ENCODE measurements at regions not wholly inside any gene's neighbourhood (a gene's known extent, or its start where the extent isn't known, plus 50 kb on each side); places are given as distances from the start of the nearest gene placed in this dataset.

GRCh38 chr7:10727636-10728035 is 246.0 kb upstream of the PHF14 start:
- ChIA-PET CTCF (interaction anchor here (0.6 kb wide), 1 partner anchor 101 kb away, joined by 5 read pairs; no protein-coding TSS in a partner anchor), POLR2A (no interaction called here)
- Histone ChIP-seq H3K4me1 (ENCODE audit: control insufficient read depth, insufficient read depth, low read length) (no peaks in the 10 kb centered on the region), H3K4me3 (ENCODE audit: low read depth, low read length) (no peak overlapping the region), H3K27ac (ENCODE audit: extremely low read depth, low read depth, low read length) (no peak overlapping the region), H3K36me3 (ENCODE audit: control insufficient read depth in 2 of 2, insufficient read depth in 1 of 2, low read length in 2 of 2) (no peaks in the 10 kb centered on the region), H3K9me3 (ENCODE audit: control insufficient read depth, insufficient read depth, low read depth, low read length) (no peaks in the 10 kb centered on the region)
- TF ChIP-seq ZSCAN30 (tag by site-specific recombination; IDR thresholded peaks at IDR 0.05) = no peak
- TF ChIP-seq KLF17 (tag by site-specific recombination; IDR thresholded peaks at IDR 0.05) = no peak
- no peak for TF ChIP-seq ZNF629 (tag by site-specific recombination; IDR thresholded peaks at IDR 0.05)
- no peak for TF ChIP-seq ZNF335 (tag by site-specific recombination; conservative IDR thresholded peaks at IDR 0.05)
- TF ChIP-seq ZFP69B (tag by site-specific recombination; IDR thresholded peaks at IDR 0.05) = no peak
- TF ChIP-seq ZNF707 (tag by site-specific recombination; IDR thresholded peaks at IDR 0.05) = no peak
- TF ChIP-seq ZNF18 (tag by site-specific recombination; IDR thresholded peaks at IDR 0.05) = no peak
- no peak for TF ChIP-seq ZNF184 (tag by site-specific recombination; IDR thresholded peaks at IDR 0.05)
- TF ChIP-seq ZBTB7A (tag by site-specific recombination; IDR thresholded peaks at IDR 0.05; ENCODE audit: low read depth) = no peak
- TF ChIP-seq, protein P1, sequence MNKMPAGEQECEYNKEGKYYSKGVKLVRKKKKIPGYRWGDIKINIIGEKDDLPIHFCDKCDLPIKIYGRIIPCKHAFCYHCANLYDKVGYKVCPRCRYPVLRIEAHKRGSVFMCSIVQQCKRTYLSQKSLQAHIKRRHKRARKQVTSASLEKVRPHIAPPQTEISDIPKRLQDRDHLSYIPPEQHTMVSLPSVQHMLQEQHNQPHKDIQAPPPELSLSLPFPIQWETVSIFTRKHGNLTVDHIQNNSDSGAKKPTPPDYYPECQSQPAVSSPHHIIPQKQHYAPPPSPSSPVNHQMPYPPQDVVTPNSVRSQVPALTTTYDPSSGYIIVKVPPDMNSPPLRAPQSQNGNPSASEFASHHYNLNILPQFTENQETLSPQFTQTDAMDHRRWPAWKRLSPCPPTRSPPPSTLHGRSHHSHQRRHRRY (tag by site-specific recombination; IDR thresholded peaks at IDR 0.05) = no peak
- no peak for TF ChIP-seq ZNF785 (tag by site-specific recombination; IDR thresholded peaks at IDR 0.05)
- no peak for TF ChIP-seq ZNF670 (tag by site-specific recombination; IDR thresholded peaks at IDR 0.05; ENCODE audit: low read depth)
- no peak for TF ChIP-seq MYNN (tag by site-specific recombination; IDR thresholded peaks at IDR 0.05; ENCODE audit: borderline replicate concordance)
- no peak for TF ChIP-seq BCL11B (tag by site-specific recombination; IDR thresholded peaks at IDR 0.05; ENCODE audit: low read depth)
- no peak for TF ChIP-seq ZNF112 (tag by site-specific recombination; IDR thresholded peaks at IDR 0.05)

DNA sequence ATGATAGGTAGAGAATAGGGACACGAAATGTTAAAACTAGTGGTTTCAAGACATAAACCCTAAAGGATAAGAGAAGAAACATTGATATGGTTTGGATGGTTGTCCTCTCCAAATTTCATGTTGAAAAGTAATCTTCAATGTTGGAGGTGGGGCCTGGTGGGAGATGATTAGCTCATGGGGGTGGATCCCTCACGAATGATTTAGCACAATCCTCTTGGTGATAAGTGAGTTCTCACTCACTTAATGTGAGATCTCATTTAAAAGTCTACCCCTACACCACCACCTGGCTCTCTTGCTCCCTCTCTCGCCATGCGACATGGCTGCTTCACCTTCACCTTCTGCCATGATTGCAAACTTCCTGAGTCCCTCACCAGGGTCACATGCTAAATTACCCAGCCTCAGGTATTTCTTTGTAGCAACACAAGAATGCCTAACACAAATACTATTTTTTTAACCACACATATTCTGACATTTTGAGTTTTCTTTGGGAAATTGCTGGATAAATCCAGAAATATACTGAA is 242.4 kb upstream of the PHF14 start:
- Histone ChIP-seq H3K9me3 (ENCODE audit: control insufficient read depth, insufficient read depth, low read depth, low read length) (no peaks in the 10 kb centered on the region), H3K4me1 (ENCODE audit: control insufficient read depth, insufficient read depth, low read length) (no peaks in the 10 kb centered on the region), H3K36me3 (ENCODE audit: control insufficient read depth in 2 of 2, insufficient read depth in 1 of 2, low read length in 2 of 2) (no peaks in the 10 kb centered on the region), H3K4me3 (ENCODE audit: low read depth, low read length) (no peak overlapping the region), H3K27ac (ENCODE audit: extremely low read depth, low read depth, low read length) (no peak overlapping the region)
- POLR2A ChIA-PET = no interaction called here
- CTCF ChIA-PET = no interaction called here
- TF ChIP-seq ZNF473 (tag by site-specific recombination; IDR thresholded peaks at IDR 0.05) (no peak), SP2 (tag by site-specific recombination; IDR thresholded peaks at IDR 0.05) (no peak), ZNF214 (tag by site-specific recombination; IDR thresholded peaks at IDR 0.05; ENCODE audit: borderline replicate concordance) (no peak), ZNF146 (tag by site-specific recombination; IDR thresholded peaks at IDR 0.05) (no peak), ZNF433 (tag by site-specific recombination; IDR thresholded peaks at IDR 0.05; ENCODE audit: low read depth) (no peak), ZNF221 (tag by site-specific recombination; IDR thresholded peaks at IDR 0.05; ENCODE audit: borderline replicate concordance) (no peak), KLF9 (tag by site-specific recombination; IDR thresholded peaks at IDR 0.05; ENCODE audit: low read depth) (no peak), ZNF112 (tag by site-specific recombination; IDR thresholded peaks at IDR 0.05) (no peak), EGR2 (tag by site-specific recombination; IDR thresholded peaks at IDR 0.05; ENCODE audit: low read depth) (no peak), ZBTB7A (tag by site-specific recombination; IDR thresholded peaks at IDR 0.05; ENCODE audit: low read depth) (no peak), ZNF132 (tag by site-specific recombination; IDR thresholded peaks at IDR 0.05; ENCODE audit: borderline replicate concordance) (no peak), ZNF704 (tag by site-specific recombination; IDR thresholded peaks at IDR 0.05) (no peak)
- TF ChIP-seq, protein P2, sequence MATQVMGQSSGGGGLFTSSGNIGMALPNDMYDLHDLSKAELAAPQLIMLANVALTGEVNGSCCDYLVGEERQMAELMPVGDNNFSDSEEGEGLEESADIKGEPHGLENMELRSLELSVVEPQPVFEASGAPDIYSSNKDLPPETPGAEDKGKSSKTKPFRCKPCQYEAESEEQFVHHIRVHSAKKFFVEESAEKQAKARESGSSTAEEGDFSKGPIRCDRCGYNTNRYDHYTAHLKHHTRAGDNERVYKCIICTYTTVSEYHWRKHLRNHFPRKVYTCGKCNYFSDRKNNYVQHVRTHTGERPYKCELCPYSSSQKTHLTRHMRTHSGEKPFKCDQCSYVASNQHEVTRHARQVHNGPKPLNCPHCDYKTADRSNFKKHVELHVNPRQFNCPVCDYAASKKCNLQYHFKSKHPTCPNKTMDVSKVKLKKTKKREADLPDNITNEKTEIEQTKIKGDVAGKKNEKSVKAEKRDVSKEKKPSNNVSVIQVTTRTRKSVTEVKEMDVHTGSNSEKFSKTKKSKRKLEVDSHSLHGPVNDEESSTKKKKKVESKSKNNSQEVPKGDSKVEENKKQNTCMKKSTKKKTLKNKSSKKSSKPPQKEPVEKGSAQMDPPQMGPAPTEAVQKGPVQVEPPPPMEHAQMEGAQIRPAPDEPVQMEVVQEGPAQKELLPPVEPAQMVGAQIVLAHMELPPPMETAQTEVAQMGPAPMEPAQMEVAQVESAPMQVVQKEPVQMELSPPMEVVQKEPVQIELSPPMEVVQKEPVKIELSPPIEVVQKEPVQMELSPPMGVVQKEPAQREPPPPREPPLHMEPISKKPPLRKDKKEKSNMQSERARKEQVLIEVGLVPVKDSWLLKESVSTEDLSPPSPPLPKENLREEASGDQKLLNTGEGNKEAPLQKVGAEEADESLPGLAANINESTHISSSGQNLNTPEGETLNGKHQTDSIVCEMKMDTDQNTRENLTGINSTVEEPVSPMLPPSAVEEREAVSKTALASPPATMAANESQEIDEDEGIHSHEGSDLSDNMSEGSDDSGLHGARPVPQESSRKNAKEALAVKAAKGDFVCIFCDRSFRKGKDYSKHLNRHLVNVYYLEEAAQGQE (tag by site-specific recombination; IDR thresholded peaks at IDR 0.05) = no peak
- TF ChIP-seq, protein P3, sequence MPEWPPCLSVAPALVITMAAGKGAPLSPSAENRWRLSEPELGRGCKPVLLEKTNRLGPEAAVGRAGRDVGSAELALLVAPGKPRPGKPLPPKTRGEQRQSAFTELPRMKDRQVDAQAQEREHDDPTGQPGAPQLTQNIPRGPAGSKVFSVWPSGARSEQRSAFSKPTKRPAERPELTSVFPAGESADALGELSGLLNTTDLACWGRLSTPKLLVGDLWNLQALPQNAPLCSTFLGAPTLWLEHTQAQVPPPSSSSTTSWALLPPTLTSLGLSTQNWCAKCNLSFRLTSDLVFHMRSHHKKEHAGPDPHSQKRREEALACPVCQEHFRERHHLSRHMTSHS (tag by site-specific recombination; IDR thresholded peaks at IDR 0.05) = no peak

Measured in HEK293 (cell line).